ENCODE measurements at regions not wholly inside any gene's neighbourhood (a gene's known extent, or its start where the extent isn't known, plus 50 kb on each side); places are given as distances from the start of the nearest gene placed in this dataset.

DNA sequence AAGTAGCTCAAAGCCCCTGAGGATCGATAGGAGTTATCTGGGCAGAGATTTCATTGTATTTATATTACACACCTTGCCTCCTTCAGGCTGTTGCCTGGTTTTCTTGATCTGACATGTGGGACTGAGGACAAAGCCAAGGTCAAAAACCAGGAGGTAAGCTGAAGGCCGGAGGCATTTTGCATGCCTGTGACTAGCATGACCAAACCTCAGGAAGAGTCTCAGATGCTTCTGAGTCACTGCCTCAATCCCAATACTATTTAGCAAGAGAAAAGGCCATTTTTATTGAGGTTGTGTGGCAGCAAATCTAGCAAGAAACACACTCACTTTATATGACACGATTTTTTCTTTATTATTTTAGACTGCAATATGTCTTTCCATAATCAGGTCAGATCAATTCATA lies 968.1 kb downstream of the CDH11 start:
- no peaks in the 10 kb centered on the region for H3K4me1 ChIP-seq (ENCODE audit: control insufficient read depth, low read length)
- no peaks in the 10 kb centered on the region for H3K27me3 ChIP-seq (ENCODE audit: control insufficient read depth, low read length)
- no peaks in the 10 kb centered on the region for H3K9me2 ChIP-seq (replicated peaks; ENCODE audit: control insufficient read depth, low read length)
- no peak overlapping the region for H3K4me2 ChIP-seq (ENCODE audit: low read length)
- H3F3A ChIP-seq (ENCODE audit: control insufficient read depth, insufficient read depth): no peaks in the 10 kb centered on the region
- H4K20me1 ChIP-seq (ENCODE audit: control insufficient read depth, insufficient read depth, low read depth, low read length): no peaks in the 10 kb centered on the region
- no peak overlapping the region for H3K27ac ChIP-seq (ENCODE audit: low read depth, low read length)
- no peaks in the 10 kb centered on the region; the same call in 1 of the 2 replicates for H3K9me3 ChIP-seq (ENCODE audit: control insufficient read depth, insufficient read depth, low read length)
- TF ChIP-seq EZH2phosphoT487 (IDR thresholded peaks at IDR 0.05; ENCODE audit: borderline replicate concordance, low read length): no peak
- TF ChIP-seq, protein P1, sequence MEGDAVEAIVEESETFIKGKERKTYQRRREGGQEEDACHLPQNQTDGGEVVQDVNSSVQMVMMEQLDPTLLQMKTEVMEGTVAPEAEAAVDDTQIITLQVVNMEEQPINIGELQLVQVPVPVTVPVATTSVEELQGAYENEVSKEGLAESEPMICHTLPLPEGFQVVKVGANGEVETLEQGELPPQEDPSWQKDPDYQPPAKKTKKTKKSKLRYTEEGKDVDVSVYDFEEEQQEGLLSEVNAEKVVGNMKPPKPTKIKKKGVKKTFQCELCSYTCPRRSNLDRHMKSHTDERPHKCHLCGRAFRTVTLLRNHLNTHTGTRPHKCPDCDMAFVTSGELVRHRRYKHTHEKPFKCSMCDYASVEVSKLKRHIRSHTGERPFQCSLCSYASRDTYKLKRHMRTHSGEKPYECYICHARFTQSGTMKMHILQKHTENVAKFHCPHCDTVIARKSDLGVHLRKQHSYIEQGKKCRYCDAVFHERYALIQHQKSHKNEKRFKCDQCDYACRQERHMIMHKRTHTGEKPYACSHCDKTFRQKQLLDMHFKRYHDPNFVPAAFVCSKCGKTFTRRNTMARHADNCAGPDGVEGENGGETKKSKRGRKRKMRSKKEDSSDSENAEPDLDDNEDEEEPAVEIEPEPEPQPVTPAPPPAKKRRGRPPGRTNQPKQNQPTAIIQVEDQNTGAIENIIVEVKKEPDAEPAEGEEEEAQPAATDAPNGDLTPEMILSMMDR (IDR thresholded peaks at IDR 0.05; ENCODE audit: low read depth, low read length, poor library complexity, severe bottlenecking): no peak
- no peak overlapping the region for H3K4me3 ChIP-seq (ENCODE audit: low read length)
- no peaks in the 10 kb centered on the region for H3K79me2 ChIP-seq (ENCODE audit: control insufficient read depth, low read length)
- no peaks in the 10 kb centered on the region for H3K36me3 ChIP-seq (ENCODE audit: control insufficient read depth, low read length)

DNA sequence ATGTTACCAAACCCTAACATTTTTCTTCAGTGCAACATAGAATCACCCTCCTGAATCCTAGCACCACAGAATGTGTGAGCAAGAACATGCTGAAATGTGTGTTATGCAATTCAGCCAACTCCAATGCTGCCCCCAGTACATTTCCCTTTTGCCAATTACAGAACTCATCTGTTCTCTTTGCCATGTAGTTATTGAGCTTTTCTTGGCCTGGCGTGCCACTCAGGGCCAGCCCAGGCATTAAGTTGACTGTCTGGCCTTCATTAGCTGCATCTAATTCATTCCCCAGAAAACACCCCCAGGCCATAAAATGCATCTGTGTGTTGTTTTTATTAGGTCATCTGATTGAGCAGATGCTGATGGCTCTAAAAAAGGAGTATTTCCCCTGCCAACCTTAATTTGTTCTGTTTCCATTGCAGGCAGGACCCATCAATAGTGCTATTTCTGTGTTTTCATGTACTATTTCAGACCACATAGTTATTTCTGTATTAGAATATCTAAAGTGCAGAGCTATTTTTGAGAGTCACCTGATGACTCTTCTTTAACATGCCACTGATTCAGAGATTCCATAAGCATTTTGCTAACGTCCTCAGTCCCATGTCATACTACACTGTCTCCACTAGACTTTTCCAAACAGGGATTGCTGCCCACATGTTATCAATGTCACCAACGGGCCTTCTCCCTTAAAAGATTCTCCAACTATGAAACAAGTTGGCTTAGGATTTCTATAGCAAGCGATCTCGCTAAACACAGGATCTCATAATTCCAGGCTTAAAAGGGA lies 969.7 kb downstream of the CDH11 start:
- Histone ChIP-seq H3K9me3 (ENCODE audit: control insufficient read depth, insufficient read depth, low read length) (peaks cover 4% of the 10 kb centered on the region; the same call in 1 of the 2 replicates), H3K9me2 (replicated peaks; ENCODE audit: control insufficient read depth, low read length) (no peaks in the 10 kb centered on the region), H3F3A (ENCODE audit: control insufficient read depth, insufficient read depth) (no peaks in the 10 kb centered on the region), H3K4me2 (ENCODE audit: low read length) (no peak overlapping the region), H3K36me3 (ENCODE audit: control insufficient read depth, low read length) (no peaks in the 10 kb centered on the region), H3K27ac (ENCODE audit: low read depth, low read length) (no peak overlapping the region), H4K20me1 (ENCODE audit: control insufficient read depth, insufficient read depth, low read depth, low read length) (no peaks in the 10 kb centered on the region), H3K4me1 (ENCODE audit: control insufficient read depth, low read length) (no peaks in the 10 kb centered on the region), H3K27me3 (ENCODE audit: control insufficient read depth, low read length) (no peaks in the 10 kb centered on the region), H3K4me3 (ENCODE audit: low read length) (no peak overlapping the region), H3K79me2 (ENCODE audit: control insufficient read depth, low read length) (no peaks in the 10 kb centered on the region)
- no peak for TF ChIP-seq EZH2phosphoT487 (IDR thresholded peaks at IDR 0.05; ENCODE audit: borderline replicate concordance, low read length)
- TF ChIP-seq, protein P1 (IDR thresholded peaks at IDR 0.05; ENCODE audit: low read depth, low read length, poor library complexity, severe bottlenecking): no peak

- H3K4me1 ChIP-seq (ENCODE audit: control insufficient read depth, low read length): no peaks in the 10 kb centered on the region
- no peak overlapping the region for H3K4me2 ChIP-seq (ENCODE audit: low read length)
- no peaks in the 10 kb centered on the region for H3K27me3 ChIP-seq (ENCODE audit: control insufficient read depth, low read length)
- no peaks in the 10 kb centered on the region for H3K9me2 ChIP-seq (replicated peaks; ENCODE audit: control insufficient read depth, low read length)
- no peaks in the 10 kb centered on the region for H3K79me2 ChIP-seq (ENCODE audit: control insufficient read depth, low read length)
- no peak overlapping the region for H3K4me3 ChIP-seq (ENCODE audit: low read length)
- H3K36me3 ChIP-seq (ENCODE audit: control insufficient read depth, low read length): no peaks in the 10 kb centered on the region
- TF ChIP-seq, protein P1 (IDR thresholded peaks at IDR 0.05; ENCODE audit: low read depth, low read length, poor library complexity, severe bottlenecking): no peak
- no peak for TF ChIP-seq EZH2phosphoT487 (IDR thresholded peaks at IDR 0.05; ENCODE audit: borderline replicate concordance, low read length)
- peaks cover 4% of the 10 kb centered on the region; the same call in 1 of the 2 replicates for H3K9me3 ChIP-seq (ENCODE audit: control insufficient read depth, insufficient read depth, low read length)
- no peaks in the 10 kb centered on the region for H3F3A ChIP-seq (ENCODE audit: control insufficient read depth, insufficient read depth)
- H4K20me1 ChIP-seq (ENCODE audit: control insufficient read depth, insufficient read depth, low read depth, low read length): no peaks in the 10 kb centered on the region
- H3K27ac ChIP-seq (ENCODE audit: low read depth, low read length): no peak overlapping the region
Observed at GRCh38 chr16:64150193-64150592, 971.7 kb downstream of the CDH11 start.

Data from DOHH2 (cell line).